ENCODE measurements at regions not wholly inside any gene's neighbourhood (a gene's known extent, or its start where the extent isn't known, plus 50 kb on each side); places are given as distances from the start of the nearest gene placed in this dataset.

GRCh38 chr5:110321117-110321516 lies 405.4 kb downstream of the TMEM232 start:
- Mint-ChIP-seq H3K9me3 (peaks cover 3% of the 10 kb centered on the region; the same call in 1 of the 3 replicates), H3K27ac (no peak overlapping the region), H3K27me3 (ENCODE audit: insufficient read depth, low read depth, poor library complexity) (no peaks in the 10 kb centered on the region), H3K36me3 (ENCODE audit: low read depth) (no peaks in the 10 kb centered on the region), H3K4me1 (no peaks in the 10 kb centered on the region), H3K4me3 (no peak overlapping the region)
- Histone ChIP-seq H3K27ac (ENCODE audit: low read depth) (no peak overlapping the region), H3K4me2 (no peak overlapping the region), H3F3A (replicated peaks; ENCODE audit: low read depth) (no peaks in the 10 kb centered on the region), H4K20me1 (replicated peaks; ENCODE audit: insufficient read depth) (no peaks in the 10 kb centered on the region), H3K79me2 (replicated peaks; ENCODE audit: insufficient read depth) (no peaks in the 10 kb centered on the region), H3K4me1 (ENCODE audit: insufficient read depth) (no peaks in the 10 kb centered on the region), H3K36me3 (ENCODE audit: insufficient read depth) (no peaks in the 10 kb centered on the region), H2AFZ (no peak overlapping the region), H3K9me2 (ENCODE audit: insufficient read depth) (no peaks in the 10 kb centered on the region), H3K4me3 (no peak overlapping the region), H3K27me3 (ENCODE audit: insufficient read depth) (no peaks in the 10 kb centered on the region)
- no peak for ATAC-seq
- no peak for DNase-seq (ENCODE audit: low spot score)
- TF ChIP-seq ZNF331 (CRISPR knock-in tag; IDR thresholded peaks at IDR 0.05; ENCODE audit: low read depth) (no peak), CTCF (conservative IDR thresholded peaks at IDR 0.05; ENCODE audit: low read depth in 2 of 2) (no peak), CREB1 (CRISPR knock-in tag; IDR thresholded peaks at IDR 0.05; ENCODE audit: low read depth) (no peak), EZH2phosphoT487 (IDR thresholded peaks at IDR 0.05; ENCODE audit: unreplicated experiment) (no peak), STAT1 (IDR thresholded peaks at IDR 0.05; ENCODE audit: unreplicated experiment) (no peak), ZNF462 (CRISPR knock-in tag; IDR thresholded peaks at IDR 0.05) (no peak), NANOG (IDR thresholded peaks at IDR 0.05; ENCODE audit: borderline replicate concordance) (no peak), JUNB (IDR thresholded peaks at IDR 0.05; ENCODE audit: unreplicated experiment) (no peak), POLR2AphosphoS5 (IDR thresholded peaks at IDR 0.05; ENCODE audit: low read depth) (no peak), REST (IDR thresholded peaks at IDR 0.05; ENCODE audit: unreplicated experiment) (no peak), ZNF114 (CRISPR knock-in tag; IDR thresholded peaks at IDR 0.05) (no peak), EZH2 (IDR thresholded peaks at IDR 0.05; ENCODE audit: low read depth, unreplicated experiment) (no peak), ETS1 (IDR thresholded peaks at IDR 0.05) (no peak)

All from GM23338 (cell line).